ENCODE measurements at regions not wholly inside any gene's neighbourhood (a gene's known extent, or its start where the extent isn't known, plus 50 kb on each side); places are given as distances from the start of the nearest gene placed in this dataset.

DNA sequence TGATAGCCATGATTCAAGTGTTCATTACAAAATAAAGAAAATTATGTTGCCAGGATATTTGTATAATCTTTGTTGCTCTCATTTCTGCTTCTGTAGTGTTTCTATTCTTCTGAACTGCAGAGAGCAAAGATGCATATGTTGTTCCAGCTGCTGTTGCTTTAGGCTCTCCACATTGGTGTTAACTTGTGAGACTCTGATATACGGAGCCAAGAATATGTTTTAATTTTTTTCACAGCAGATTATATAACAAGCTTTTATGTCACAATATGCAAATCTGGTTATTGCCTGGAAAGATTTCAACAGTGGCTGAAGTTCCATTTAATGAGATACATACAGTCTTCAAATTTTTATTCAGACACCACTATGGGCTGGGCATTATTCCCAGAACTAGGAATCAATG is 655.0 kb downstream of the GRXCR1 start:
- intact Hi-C loops (cut with micrococcal nuclease) (no loop called here), in situ Hi-C loops (cut with MboI) (no loop called here)
- Histone ChIP-seq H3K79me2 (ENCODE audit: control insufficient read depth, insufficient read depth, low read length) (no peaks in the 10 kb centered on the region), H4K20me1 (replicated peaks; ENCODE audit: control insufficient read depth, insufficient read depth, low read length) (no peaks in the 10 kb centered on the region), H3K9ac (ENCODE audit: insufficient read depth in 1 of 2, low read depth in 2 of 2, low read length in 2 of 2) (no peak overlapping the region), H3K27me3 (ENCODE audit: control insufficient read depth in 2 of 2, insufficient read depth in 2 of 2, low read length in 2 of 2) (no peaks in the 10 kb centered on the region), H3K4me1 (replicated peaks in 1 of 2; ENCODE audit: control insufficient read depth in 2 of 2, insufficient read depth in 2 of 2, low read length in 2 of 2) (no peaks in the 10 kb centered on the region; a peak in 1 of 5 replicates), H3K27ac (ENCODE audit: extremely low read depth, low read depth, low read length) (no peak overlapping the region), H3K9me1 (ENCODE audit: control insufficient read depth, insufficient read depth, low read length) (no peaks in the 10 kb centered on the region), H3K4me3 (no peak overlapping the region), H3K36me3 (ENCODE audit: control insufficient read depth, insufficient read depth, low read length) (no peaks in the 10 kb centered on the region), H2AFZ (ENCODE audit: low read depth, low read length) (no peak overlapping the region), H3K4me2 (ENCODE audit: insufficient read depth, low read length) (no peak overlapping the region), H3K9me3 (replicated peaks; ENCODE audit: control insufficient read depth, insufficient read depth, low read depth, low read length) (no peaks in the 10 kb centered on the region)
- POLR2A ChIA-PET, result interaction anchor here (0.5 kb wide), 1 partner anchor 37 kb away, joined by 3 read pairs; no protein-coding TSS in a partner anchor
- DNase-seq (ENCODE audit: extremely low read depth in 1 of 4, low spot score in 3 of 4) (no peak), ATAC-seq (no peak), FAIRE-seq (no peak)
- CTCF ChIA-PET (ENCODE audit: low intra/inter-chr PET ratio), result no interaction called here
- TF ChIP-seq NFE2L1 (tag; IDR thresholded peaks at IDR 0.05; ENCODE audit: borderline replicate concordance, low read depth), result no peak
- TF ChIP-seq, protein P1, sequence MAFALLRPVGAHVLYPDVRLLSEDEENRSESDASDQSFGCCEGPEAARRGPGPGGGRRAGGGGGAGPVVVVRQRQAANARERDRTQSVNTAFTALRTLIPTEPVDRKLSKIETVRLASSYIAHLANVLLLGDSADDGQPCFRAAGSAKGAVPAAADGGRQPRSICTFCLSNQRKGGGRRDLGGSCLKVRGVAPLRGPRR (CRISPR knock-in tag; IDR thresholded peaks at IDR 0.05), result no peak
- TF ChIP-seq, protein P2, sequence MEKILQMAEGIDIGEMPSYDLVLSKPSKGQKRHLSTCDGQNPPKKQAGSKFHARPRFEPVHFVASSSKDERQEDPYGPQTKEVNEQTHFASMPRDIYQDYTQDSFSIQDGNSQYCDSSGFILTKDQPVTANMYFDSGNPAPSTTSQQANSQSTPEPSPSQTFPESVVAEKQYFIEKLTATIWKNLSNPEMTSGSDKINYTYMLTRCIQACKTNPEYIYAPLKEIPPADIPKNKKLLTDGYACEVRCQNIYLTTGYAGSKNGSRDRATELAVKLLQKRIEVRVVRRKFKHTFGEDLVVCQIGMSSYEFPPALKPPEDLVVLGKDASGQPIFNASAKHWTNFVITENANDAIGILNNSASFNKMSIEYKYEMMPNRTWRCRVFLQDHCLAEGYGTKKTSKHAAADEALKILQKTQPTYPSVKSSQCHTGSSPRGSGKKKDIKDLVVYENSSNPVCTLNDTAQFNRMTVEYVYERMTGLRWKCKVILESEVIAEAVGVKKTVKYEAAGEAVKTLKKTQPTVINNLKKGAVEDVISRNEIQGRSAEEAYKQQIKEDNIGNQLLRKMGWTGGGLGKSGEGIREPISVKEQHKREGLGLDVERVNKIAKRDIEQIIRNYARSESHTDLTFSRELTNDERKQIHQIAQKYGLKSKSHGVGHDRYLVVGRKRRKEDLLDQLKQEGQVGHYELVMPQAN (IDR thresholded peaks at IDR 0.05; ENCODE audit: borderline replicate concordance), result no peak
- TF ChIP-seq SIN3A (IDR thresholded peaks at IDR 0.05; ENCODE audit: borderline replicate concordance in 2 of 2, control insufficient read depth in 1 of 2, low read depth in 2 of 2, low read length in 2 of 2), result no peak
- TF ChIP-seq, protein P3, sequence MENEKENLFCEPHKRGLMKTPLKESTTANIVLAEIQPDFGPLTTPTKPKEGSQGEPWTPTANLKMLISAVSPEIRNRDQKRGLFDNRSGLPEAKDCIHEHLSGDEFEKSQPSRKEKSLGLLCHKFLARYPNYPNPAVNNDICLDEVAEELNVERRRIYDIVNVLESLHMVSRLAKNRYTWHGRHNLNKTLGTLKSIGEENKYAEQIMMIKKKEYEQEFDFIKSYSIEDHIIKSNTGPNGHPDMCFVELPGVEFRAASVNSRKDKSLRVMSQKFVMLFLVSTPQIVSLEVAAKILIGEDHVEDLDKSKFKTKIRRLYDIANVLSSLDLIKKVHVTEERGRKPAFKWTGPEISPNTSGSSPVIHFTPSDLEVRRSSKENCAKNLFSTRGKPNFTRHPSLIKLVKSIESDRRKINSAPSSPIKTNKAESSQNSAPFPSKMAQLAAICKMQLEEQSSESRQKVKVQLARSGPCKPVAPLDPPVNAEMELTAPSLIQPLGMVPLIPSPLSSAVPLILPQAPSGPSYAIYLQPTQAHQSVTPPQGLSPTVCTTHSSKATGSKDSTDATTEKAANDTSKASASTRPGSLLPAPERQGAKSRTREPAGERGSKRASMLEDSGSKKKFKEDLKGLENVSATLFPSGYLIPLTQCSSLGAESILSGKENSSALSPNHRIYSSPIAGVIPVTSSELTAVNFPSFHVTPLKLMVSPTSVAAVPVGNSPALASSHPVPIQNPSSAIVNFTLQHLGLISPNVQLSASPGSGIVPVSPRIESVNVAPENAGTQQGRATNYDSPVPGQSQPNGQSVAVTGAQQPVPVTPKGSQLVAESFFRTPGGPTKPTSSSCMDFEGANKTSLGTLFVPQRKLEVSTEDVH (IDR thresholded peaks at IDR 0.05; ENCODE audit: low read depth, partially characterized antibody), result no peak
- no peak for TF ChIP-seq CBX5 (IDR thresholded peaks at IDR 0.05; ENCODE audit: borderline replicate concordance, low read depth)
- no peak for TF ChIP-seq CCAR2 (IDR thresholded peaks at IDR 0.05; ENCODE audit: low read depth, low read length)
- no peak for TF ChIP-seq ZNF347 (CRISPR knock-in tag; IDR thresholded peaks at IDR 0.05; ENCODE audit: low read depth)
- WGBS (ENCODE audit: insufficient coverage, low coverage, missing lambda C conversion rate), result 6% methylated on average over 1 of the region's 1 CpG
- no TSS peak for BruUV-seq (replicated peaks)
